ENCODE measurements at regions not wholly inside any gene's neighbourhood (a gene's known extent, or its start where the extent isn't known, plus 50 kb on each side); places are given as distances from the start of the nearest gene placed in this dataset.

- no peak for TF ChIP-seq CTCF (IDR thresholded peaks at IDR 0.05)
Observed at GRCh38 chr16:86835982-86836381, 257.6 kb downstream of the FOXL1 start (continued).

- ChIA-PET POLR2A (no interaction called here), CTCF (interaction anchor here (0.6 to 0.7 kb wide), 2 partner anchors 64 to 493 kb away, joined by 3 read pairs; no protein-coding TSS in a partner anchor)
- peaks cover 2% of the 10 kb centered on the region; the same call in 1 of the 2 replicates for H3K4me1 Mint-ChIP-seq
- H3K27ac Mint-ChIP-seq: no peak overlapping the region
- H3K4me3 Mint-ChIP-seq: no peak overlapping the region
- no peak for ATAC-seq
- TF ChIP-seq SP1 (CRISPR knock-in tag; conservative IDR thresholded peaks at IDR 0.05) (no peak), SOX15 (CRISPR knock-in tag; IDR thresholded peaks at IDR 0.05) (no peak), USF1 (CRISPR knock-in tag; IDR thresholded peaks at IDR 0.05) (no peak), ATF1 (CRISPR knock-in tag; IDR thresholded peaks at IDR 0.05) (no peak), ZNF425 (CRISPR knock-in tag; conservative IDR thresholded peaks at IDR 0.05) (no peak), PRDM15 (CRISPR knock-in tag; IDR thresholded peaks at IDR 0.05) (no peak), NFATC4 (CRISPR knock-in tag; IDR thresholded peaks at IDR 0.05) (no peak), TCF7 (CRISPR knock-in tag; IDR thresholded peaks at IDR 0.05; ENCODE audit: low read depth) (no peak), CDX4 (CRISPR knock-in tag; IDR thresholded peaks at IDR 0.05; ENCODE audit: borderline replicate concordance) (no peak), ZNF219 (CRISPR knock-in tag; IDR thresholded peaks at IDR 0.05; ENCODE audit: borderline replicate concordance) (no peak), ZSCAN18 (CRISPR knock-in tag; IDR thresholded peaks at IDR 0.05) (no peak), KAT7 (CRISPR knock-in tag; IDR thresholded peaks at IDR 0.05; ENCODE audit: borderline replicate concordance) (no peak), ZBTB43 (CRISPR knock-in tag; IDR thresholded peaks at IDR 0.05) (no peak), SMAD3 (CRISPR knock-in tag; IDR thresholded peaks at IDR 0.05; ENCODE audit: borderline replicate concordance) (no peak)
- peaks cover 10% of the 10 kb centered on the region for H3K9me3 Mint-ChIP-seq
- H3K27me3 Mint-ChIP-seq (ENCODE audit: low read depth): no peaks in the 10 kb centered on the region; the same call in 1 of the 2 replicates
- DNase-seq (ENCODE audit: low spot score): no peak
- H3K36me3 Mint-ChIP-seq: peaks cover 3% of the 10 kb centered on the region; the same call in 1 of the 2 replicates
Observed at GRCh38 chr16:86836503-86837129, 258.3 kb downstream of the FOXL1 start.
